ENCODE measurements at regions not wholly inside any gene's neighbourhood (a gene's known extent, or its start where the extent isn't known, plus 50 kb on each side); places are given as distances from the start of the nearest gene placed in this dataset.

DNA sequence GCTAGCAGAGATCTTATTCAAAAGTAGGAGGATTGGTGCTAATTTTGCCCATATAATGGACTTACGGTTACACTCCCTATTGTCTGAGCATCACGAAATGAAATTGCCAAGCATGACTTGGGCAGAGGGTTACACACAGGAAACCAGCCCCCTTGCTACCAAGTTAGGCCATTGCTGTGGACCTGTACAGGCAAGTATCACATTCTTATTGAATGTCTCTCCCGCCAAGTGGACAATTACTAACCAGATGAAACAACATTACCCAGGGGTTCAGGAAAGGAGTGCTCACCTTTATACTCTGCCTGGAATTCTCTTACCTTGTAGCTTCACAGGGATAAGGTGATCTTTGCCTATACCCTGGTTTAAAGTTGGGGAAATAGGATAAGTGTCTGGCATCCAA lies 70.6 kb upstream of the TOX3 start:
- TF ChIP-seq Cebpa-rat (IDR thresholded peaks at IDR 0.05): no peak

DNA sequence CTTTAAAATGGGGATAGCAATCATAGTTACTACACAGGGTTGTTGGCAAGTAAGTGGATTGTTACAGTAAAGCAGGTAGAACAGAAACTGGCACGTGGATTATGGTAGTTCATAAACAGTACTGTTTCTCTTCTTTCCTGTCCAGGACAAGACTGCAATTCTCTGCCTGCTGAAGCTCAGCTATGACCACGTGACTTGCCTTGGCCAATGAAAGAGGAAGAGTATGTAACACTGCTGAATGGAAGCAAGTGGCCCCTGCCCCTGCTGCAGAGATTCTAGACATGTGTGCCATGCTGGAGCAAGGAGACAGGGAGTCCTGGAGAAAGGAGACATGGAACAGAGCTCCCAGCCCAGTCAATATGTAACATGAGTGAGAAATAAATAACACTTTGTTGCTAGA lies 66.6 kb upstream of the TOX3 start:
- no peak overlapping the region for H3K27ac ChIP-seq
- H3K9me3 ChIP-seq: no peaks in the 10 kb centered on the region
- no peaks in the 10 kb centered on the region for H4K20me1 ChIP-seq
- no peak for TF ChIP-seq Cebpa-rat (IDR thresholded peaks at IDR 0.05)
- no peaks in the 10 kb centered on the region for H3K27me3 ChIP-seq
- H3K36me3 ChIP-seq: no peaks in the 10 kb centered on the region
- H3K9ac ChIP-seq: no peak overlapping the region
- H3K4me3 ChIP-seq: no peak overlapping the region
- H3K4me1 ChIP-seq: no peaks in the 10 kb centered on the region
- no peak overlapping the region for H3K4me2 ChIP-seq

More for the DNA sequence above, 70.6 kb upstream of the TOX3 start:
- Histone ChIP-seq H3K9me3 (no peaks in the 10 kb centered on the region), H3K4me2 (no peak overlapping the region), H3K36me3 (no peaks in the 10 kb centered on the region), H3K27ac (no peak overlapping the region), H4K20me1 (no peaks in the 10 kb centered on the region), H3K4me1 (no peaks in the 10 kb centered on the region), H3K27me3 (no peaks in the 10 kb centered on the region), H3K9ac (no peak overlapping the region), H3K4me3 (no peak overlapping the region)

- no peak overlapping the region for H3K4me2 ChIP-seq
- no peak for TF ChIP-seq Cebpa-rat (IDR thresholded peaks at IDR 0.05)
- H3K27me3 ChIP-seq: no peaks in the 10 kb centered on the region
Observed at GRCh38 chr16:52611817-52612673, 65.1 kb upstream of the TOX3 start.

DNA sequence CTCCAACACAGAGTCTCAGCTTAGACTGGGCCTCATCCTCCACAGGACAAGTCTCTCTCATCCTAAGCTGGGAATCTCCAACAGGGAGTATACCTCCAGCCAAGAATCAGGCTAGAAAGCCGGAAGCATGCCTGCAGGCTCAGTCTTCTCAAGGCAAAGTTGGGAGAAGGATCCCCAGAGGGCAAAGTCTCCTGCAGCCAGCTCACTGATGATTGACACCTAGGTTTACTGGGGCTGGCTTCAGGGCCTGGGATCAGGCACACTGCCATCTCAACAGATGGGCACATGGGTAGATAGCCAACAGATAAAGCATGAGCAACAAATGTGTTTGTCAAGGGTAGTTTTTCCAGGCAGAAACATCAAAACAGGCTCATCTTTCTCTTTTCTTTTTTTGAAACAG lies 56.1 kb upstream of the TOX3 start:
- H3K4me1 ChIP-seq: no peaks in the 10 kb centered on the region
- no peak for TF ChIP-seq Cebpa-rat (IDR thresholded peaks at IDR 0.05)
- H3K27me3 ChIP-seq: no peaks in the 10 kb centered on the region
- H4K20me1 ChIP-seq: no peaks in the 10 kb centered on the region
- no peak overlapping the region for H3K4me3 ChIP-seq
- H3K4me2 ChIP-seq: no peak overlapping the region
- H3K9me3 ChIP-seq: no peaks in the 10 kb centered on the region
- no peak overlapping the region for H3K27ac ChIP-seq
- H3K36me3 ChIP-seq: no peaks in the 10 kb centered on the region
- no peak overlapping the region for H3K9ac ChIP-seq

More at GRCh38 chr16:52611817-52612673, 65.1 kb upstream of the TOX3 start:
- H3K4me1 ChIP-seq: no peaks in the 10 kb centered on the region
- no peak overlapping the region for H3K4me3 ChIP-seq
- H3K27ac ChIP-seq: no peak overlapping the region
- H3K9me3 ChIP-seq: no peaks in the 10 kb centered on the region
- H3K9ac ChIP-seq: no peak overlapping the region
- H3K36me3 ChIP-seq: no peaks in the 10 kb centered on the region
- no peaks in the 10 kb centered on the region for H4K20me1 ChIP-seq

DNA sequence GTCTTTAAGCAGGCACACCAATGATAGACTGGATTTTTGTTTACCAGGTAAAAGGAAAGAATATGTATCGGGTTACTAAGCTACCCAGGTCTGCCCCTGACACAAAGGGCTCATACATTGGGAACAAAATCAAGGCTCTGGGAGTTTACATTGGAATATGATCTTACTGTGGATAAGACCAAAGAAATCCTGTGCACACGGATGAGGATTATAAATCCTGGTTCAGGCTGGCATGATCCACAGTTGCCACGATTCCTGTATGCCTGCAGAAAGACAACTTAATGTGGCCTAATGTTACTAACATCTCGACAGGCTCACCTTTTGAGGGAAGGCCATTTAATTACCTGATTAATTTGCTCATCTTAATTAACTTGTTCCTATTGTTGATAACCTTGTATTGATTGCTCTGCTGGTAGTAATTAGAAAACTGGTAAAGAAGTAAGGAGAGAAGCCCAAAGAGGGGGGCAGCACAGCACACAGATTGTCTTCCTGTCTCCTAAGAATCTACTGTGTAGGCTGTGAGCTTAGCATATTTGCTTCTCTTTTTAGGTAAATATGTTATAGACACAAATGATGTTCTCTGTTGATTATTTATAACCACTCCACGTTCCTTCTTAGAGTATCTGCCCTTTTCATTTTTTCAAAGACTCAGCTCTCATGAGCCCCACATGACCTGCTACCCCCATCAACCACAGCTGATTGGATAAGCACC lies 51.0 kb upstream of the TOX3 start:
- no peak overlapping the region for H3K4me2 ChIP-seq
- no peaks in the 10 kb centered on the region for H3K27me3 ChIP-seq
- H3K27ac ChIP-seq: no peak overlapping the region
- TF ChIP-seq Cebpa-rat (IDR thresholded peaks at IDR 0.05): no peak
- no peaks in the 10 kb centered on the region for H3K36me3 ChIP-seq
- peaks cover 6% of the 10 kb centered on the region for H3K9me3 ChIP-seq
- no peak overlapping the region for H3K9ac ChIP-seq
- H4K20me1 ChIP-seq: no peaks in the 10 kb centered on the region
- no peaks in the 10 kb centered on the region for H3K4me1 ChIP-seq
- no peak overlapping the region for H3K4me3 ChIP-seq

DNA sequence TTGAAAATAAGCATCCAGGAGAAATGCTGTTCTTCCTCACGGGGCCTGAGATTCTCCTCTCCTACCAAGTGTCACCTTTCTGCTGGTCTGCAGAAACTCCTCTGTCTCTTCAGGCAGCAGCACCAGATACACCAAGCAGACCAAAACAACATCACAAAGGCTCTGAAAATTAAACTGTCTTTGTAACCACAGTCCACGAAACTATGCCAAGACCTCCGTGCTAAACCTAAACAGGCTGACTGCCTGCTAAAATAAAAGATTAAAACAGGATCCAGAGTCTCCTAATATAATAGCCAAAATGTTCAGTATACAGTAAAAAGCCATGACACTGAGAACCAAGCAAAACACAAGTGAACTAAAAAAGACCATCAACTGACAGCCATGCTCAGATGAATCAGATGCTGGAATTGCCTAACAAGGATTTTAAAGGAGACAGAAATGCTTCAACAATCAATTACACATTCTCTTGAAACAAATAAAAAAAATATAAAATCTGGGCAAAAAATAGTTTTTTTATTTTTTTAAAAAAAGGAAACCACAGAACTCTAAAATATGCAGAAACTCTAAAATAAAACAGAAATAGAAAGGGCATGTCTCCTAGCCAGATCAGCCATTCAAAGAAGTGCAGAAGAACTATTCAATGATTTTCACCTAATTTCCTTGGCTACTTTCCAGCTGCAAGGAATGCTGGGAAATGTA lies 50.3 kb upstream of the TOX3 start:
- Histone ChIP-seq H3K27me3 (no peaks in the 10 kb centered on the region), H3K4me2 (no peak overlapping the region), H4K20me1 (no peaks in the 10 kb centered on the region), H3K9me3 (peaks cover 6% of the 10 kb centered on the region), H3K9ac (no peak overlapping the region), H3K27ac (no peak overlapping the region), H3K36me3 (no peaks in the 10 kb centered on the region), H3K4me1 (no peaks in the 10 kb centered on the region), H3K4me3 (no peak overlapping the region)
- TF ChIP-seq Cebpa-rat (IDR thresholded peaks at IDR 0.05): no peak
